RWPE1 (cell line): ENCODE measurements at regions not wholly inside any gene's neighbourhood (a gene's known extent, or its start where the extent isn't known, plus 50 kb on each side); places are given as distances from the start of the nearest gene placed in this dataset.

Experiments
- CTCF ChIA-PET: fragments of 350-600 bp; sonication (Branson Sonifier 250); formaldehyde crosslinking; extraction: SDS; loops from one replicate; lab custom pipeline; 2021; lab: Yijun Ruan, JAX
- POLR2A ChIA-PET: fragments of 400-600 bp; formaldehyde crosslinking; extraction: SDS; loops from one replicate; lab custom pipeline; 2020; ENCODE audit warnings: antibody characterized with exemption; ENCODE audit not compliant: low non-redundant PET; lab: Yijun Ruan, JAX
- DNase-seq: peaks from one replicate; pipeline ENCODE4 v3.0.0; 2012; ENCODE audit warnings: low spot score
- H3K27ac ChIP-seq: fragments of 450-650 bp; 2 replicates; pipeline ENCODE4 v1.5.1; 2017
- TF ChIP-seq, protein P1 (sequence below): fragments of 450-650 bp; conservative IDR thresholded peaks from 2 replicates; pipeline ENCODE4 v1.5.1; 2017; ENCODE audit warnings: low read depth, mild to moderate bottlenecking

DNA sequence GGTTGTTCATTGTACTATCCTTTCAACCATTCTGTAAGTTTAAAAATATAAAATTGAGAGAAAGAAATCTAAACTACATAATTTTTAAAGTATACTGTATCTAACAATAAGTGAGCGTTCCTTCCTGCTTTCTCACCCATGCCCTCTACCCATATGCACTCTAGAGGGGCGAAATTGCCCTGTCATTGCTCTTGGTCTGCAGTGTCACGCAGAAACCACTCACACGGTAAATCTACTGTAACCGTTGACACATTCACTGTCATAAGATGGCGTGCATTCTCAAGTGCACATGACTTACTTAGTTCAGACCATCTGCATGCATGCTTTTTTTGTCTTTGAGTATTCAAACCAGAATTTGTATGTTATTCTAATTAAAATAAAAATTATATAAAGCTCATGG lies 55.7 kb upstream of the NIPBL start:
- TF ChIP-seq, protein P1, sequence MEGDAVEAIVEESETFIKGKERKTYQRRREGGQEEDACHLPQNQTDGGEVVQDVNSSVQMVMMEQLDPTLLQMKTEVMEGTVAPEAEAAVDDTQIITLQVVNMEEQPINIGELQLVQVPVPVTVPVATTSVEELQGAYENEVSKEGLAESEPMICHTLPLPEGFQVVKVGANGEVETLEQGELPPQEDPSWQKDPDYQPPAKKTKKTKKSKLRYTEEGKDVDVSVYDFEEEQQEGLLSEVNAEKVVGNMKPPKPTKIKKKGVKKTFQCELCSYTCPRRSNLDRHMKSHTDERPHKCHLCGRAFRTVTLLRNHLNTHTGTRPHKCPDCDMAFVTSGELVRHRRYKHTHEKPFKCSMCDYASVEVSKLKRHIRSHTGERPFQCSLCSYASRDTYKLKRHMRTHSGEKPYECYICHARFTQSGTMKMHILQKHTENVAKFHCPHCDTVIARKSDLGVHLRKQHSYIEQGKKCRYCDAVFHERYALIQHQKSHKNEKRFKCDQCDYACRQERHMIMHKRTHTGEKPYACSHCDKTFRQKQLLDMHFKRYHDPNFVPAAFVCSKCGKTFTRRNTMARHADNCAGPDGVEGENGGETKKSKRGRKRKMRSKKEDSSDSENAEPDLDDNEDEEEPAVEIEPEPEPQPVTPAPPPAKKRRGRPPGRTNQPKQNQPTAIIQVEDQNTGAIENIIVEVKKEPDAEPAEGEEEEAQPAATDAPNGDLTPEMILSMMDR = no peak
- POLR2A ChIA-PET = no interaction called here
- CTCF ChIA-PET = no interaction called here
- H3K27ac ChIP-seq = no peak overlapping the region
- no peak for DNase-seq

DNA sequence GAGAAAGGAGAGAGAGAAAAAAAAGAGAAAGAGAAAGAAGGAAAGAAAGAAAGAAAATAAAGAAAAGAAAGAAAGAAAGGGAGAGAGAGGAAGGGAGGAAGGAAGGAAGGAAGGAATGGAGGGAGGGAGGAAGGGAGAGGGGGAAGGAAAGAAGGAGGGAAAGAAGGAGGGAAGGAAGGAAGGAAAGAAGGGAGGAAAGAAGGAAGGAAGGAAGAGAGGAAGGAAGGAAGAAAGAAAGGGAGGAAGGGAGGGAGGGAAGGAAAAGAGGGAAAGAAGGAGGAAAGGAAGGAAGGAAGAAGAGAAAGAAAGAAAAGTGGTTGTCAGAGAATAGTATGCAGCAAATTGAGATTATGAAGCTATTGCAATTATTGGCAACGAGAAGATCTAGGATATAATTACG lies 49.9 kb upstream of the NIPBL start:
- ChIA-PET POLR2A (no interaction called here), CTCF (interaction anchor here (1.0 kb wide), 1 partner anchor 62 kb away, joined by 3 read pairs; no protein-coding TSS in a partner anchor)
- TF ChIP-seq, protein P1 = no peak
- H3K27ac ChIP-seq = no peak overlapping the region
- DNase-seq = no peak
